Endothelial cell of umbilical vein (primary cell): ENCODE measurements at regions not wholly inside any gene's neighbourhood (a gene's known extent, or its start where the extent isn't known, plus 50 kb on each side); places are given as distances from the start of the nearest gene placed in this dataset.

Experiments
- BruUV-seq: library from RNA; stranded (reverse); fragments of 400-500 nt; replicated peaks from 2 replicates; lab custom pipeline; 2021; lab: Mats Ljungman, UMichigan
- CTCF ChIA-PET: fragments of 300-600, 350-600 bp; sonication (Branson Sonifier 250); formaldehyde crosslinking; loops from one replicate; lab custom pipeline; 2021; ENCODE audit warnings: antibody characterized with exemption, inconsistent platforms; lab: Charles Lee
- POLR2A ChIA-PET: fragments of 300-600, 350-600 bp; sonication (Branson Sonifier 250); formaldehyde crosslinking; loops from one replicate; lab custom pipeline; 2021; ENCODE audit warnings: antibody characterized with exemption, inconsistent platforms; lab: Charles Lee
- DNase-seq: peaks from one replicate; pipeline ENCODE4 v3.0.0-alpha.2; 2011; ENCODE audit warnings: low read depth, low spot score
- FAIRE-seq: peaks from 2 replicates; lab custom pipeline; 2011; peaks lifted over from hg19 to GRCh38; lab: Jason Lieb, UNC
- H2AFZ ChIP-seq: 2 replicates; pipeline ENCODE4 v1.6.0; 2012; ENCODE audit warnings: low read depth, low read length, control low read depth, inconsistent platforms
- H3K27ac ChIP-seq: 2 replicates; pipeline ENCODE4 v1.5.1; 2011; ENCODE audit warnings: low read depth, mild to moderate bottlenecking, control low read depth, low read length, moderate library complexity; ENCODE audit not compliant: insufficient read depth
- H3K27me3 ChIP-seq, 2 experiments: 2 replicates each; pipeline versions ENCODE4 v1.6.0 to v1.6.1; 2011; ENCODE audit warnings: low read length in 2 of 2, mixed read lengths in 1 of 2; ENCODE audit not compliant: control insufficient read depth in 2 of 2, insufficient read depth in 2 of 2
- H3K36me3 ChIP-seq, 2 experiments: 2 replicates in 1 of 2; 3 replicates in 1 of 2; pipeline ENCODE4 v1.5.1; 2011; ENCODE audit warnings: low read length in 2 of 2, mild to moderate bottlenecking in 1 of 2, moderate library complexity in 1 of 2; ENCODE audit not compliant: control insufficient read depth in 2 of 2, insufficient read depth in 2 of 2; ENCODE audit errors: extremely low read depth in 1 of 2
- H3K4me1 ChIP-seq: 3 replicates; pipeline ENCODE4 v1.5.1; 2011; ENCODE audit warnings: mild to moderate bottlenecking, low read length; ENCODE audit not compliant: control insufficient read depth, insufficient read depth; ENCODE audit errors: extremely low read depth
- H3K4me2 ChIP-seq: 2 replicates; pipeline ENCODE4 v1.6.1; 2011; ENCODE audit warnings: low read length, control low read depth, mixed read lengths; ENCODE audit not compliant: insufficient read depth
- H3K4me3 ChIP-seq, 3 experiments: fragments of 200-600 bp in 1 of 3; sonication (generic), shearing (Covaris generic) in 1 of 3; replicated peaks in 1 of 3; 2 replicates each; pipeline ENCODE4 v1.5.1; 2011 to 2016; ENCODE audit warnings: control low read depth in 3 of 3, low read length in 3 of 3, mild to moderate bottlenecking in 2 of 3, inconsistent platforms in 1 of 3, low read depth in 1 of 3, moderate library complexity in 1 of 3; ENCODE audit not compliant: insufficient read depth in 1 of 3
- H3K79me2 ChIP-seq: 2 replicates; pipeline ENCODE4 v1.6.0; 2012; ENCODE audit warnings: low read length, inconsistent platforms; ENCODE audit not compliant: control insufficient read depth, insufficient read depth
- H3K9ac ChIP-seq: replicated peaks from 2 replicates; pipeline ENCODE3; 2011; ENCODE audit warnings: low read length, control low read depth; ENCODE audit not compliant: insufficient read depth; ENCODE audit errors: extremely low read depth
- H3K9me1 ChIP-seq: replicated peaks from 3 replicates; pipeline ENCODE4 v1.6.0; 2011; ENCODE audit warnings: mild to moderate bottlenecking, low read length; ENCODE audit not compliant: control insufficient read depth, insufficient read depth; ENCODE audit errors: extremely low read depth
- H3K9me3 ChIP-seq: replicated peaks from 2 replicates; pipeline ENCODE4 v1.5.1; 2012; ENCODE audit warnings: low read length, inconsistent platforms; ENCODE audit not compliant: control insufficient read depth, insufficient read depth
- H4K20me1 ChIP-seq: replicated peaks from 2 replicates; pipeline ENCODE3; 2011; ENCODE audit warnings: mild to moderate bottlenecking, low read length; ENCODE audit not compliant: control insufficient read depth, insufficient read depth; ENCODE audit errors: extremely low read depth
- CTCF ChIP-seq, 2 donors: IDR thresholded peaks; 1 replicate in 1 of 2; 2 replicates in 1 of 2; pipeline ENCODE4 v1.5.1; 2011; ENCODE audit warnings: low read length in 2 of 2, mild to moderate bottlenecking in 2 of 2, moderate library complexity in 2 of 2, control low read depth in 1 of 2, inconsistent platforms in 1 of 2, low read depth in 1 of 2; ENCODE audit not compliant: insufficient read depth in 1 of 2; ENCODE audit errors: extremely low read depth in 1 of 2
- EZH2 ChIP-seq: IDR thresholded peaks from 2 replicates; pipeline ENCODE4 v1.6.1; 2012; ENCODE audit warnings: borderline replicate concordance, low read depth, mild to moderate bottlenecking, moderate library complexity, low read length, inconsistent platforms; ENCODE audit not compliant: severe bottlenecking
- FOS ChIP-seq: IDR thresholded peaks from 2 replicates; pipeline ENCODE4 v1.6.1; 2011; ENCODE audit warnings: mild to moderate bottlenecking, low read length, moderate library complexity, borderline replicate concordance; ENCODE audit not compliant: insufficient read depth
- GATA2 ChIP-seq: IDR thresholded peaks from 2 replicates; pipeline ENCODE4 v1.7.0; 2011; ENCODE audit warnings: low read depth, mild to moderate bottlenecking, moderate library complexity, mixed read lengths, low read length; ENCODE audit not compliant: insufficient read length, insufficient read depth
- JUN ChIP-seq: IDR thresholded peaks from 2 replicates; pipeline ENCODE4 v1.6.1; 2011; ENCODE audit warnings: borderline replicate concordance, low read depth; ENCODE audit not compliant: insufficient read length, insufficient read depth
- MAX ChIP-seq: IDR thresholded peaks from 2 replicates; pipeline ENCODE4 v1.6.1; 2011; ENCODE audit not compliant: insufficient read depth, insufficient read length
- MYC ChIP-seq: IDR thresholded peaks from one replicate; pipeline ENCODE4 v1.6.1; 2011; ENCODE audit warnings: mild to moderate bottlenecking, low read depth, low read length
- POLR2A ChIP-seq: IDR thresholded peaks from 2 replicates; pipeline ENCODE4 v1.6.1; 2012; ENCODE audit warnings: low read depth, mild to moderate bottlenecking, control low read depth, low read length
- POLR2AphosphoS5 ChIP-seq: IDR thresholded peaks from 2 replicates; pipeline ENCODE4 v1.6.1; 2012; ENCODE audit warnings: low read depth, mild to moderate bottlenecking, control low read depth, low read length, moderate library complexity; ENCODE audit not compliant: insufficient read depth
- dilution Hi-C: fragments of 300-500 bp; cut with MboI; formaldehyde crosslinking; loops from one replicate; pipeline ENCODE4 v1.15.0; 2019; ENCODE audit warnings: low sequenced_read_pairs; ENCODE audit not compliant: extremely low pct_ligation_motif_present
- intact Hi-C: fragments of 100-400 bp; cut with micrococcal nuclease; formaldehyde crosslinking; loops from one replicate; pipeline ENCODE4 v1.10.0; 2022

- H3K27ac ChIP-seq = no peak overlapping the region
- no peak for FAIRE-seq
These were observed 236.6 kb upstream of the FAM83B start for GRCh38 chr6:54609981-54610380.

More at GRCh38 chr6:54609981-54610380, 236.6 kb upstream of the FAM83B start:
- no peak for DNase-seq
- Histone ChIP-seq H3K9me3 (no peaks in the 10 kb centered on the region), H3K4me1 (no peaks in the 10 kb centered on the region), H3K79me2 (no peaks in the 10 kb centered on the region), H2AFZ (no peak overlapping the region), H3K9ac (no peak overlapping the region), H3K4me2 (no peak overlapping the region), H3K27me3 (no peaks in the 10 kb centered on the region), H3K36me3 (no peaks in the 10 kb centered on the region), H4K20me1 (no peaks in the 10 kb centered on the region), H3K4me3 (no peak overlapping the region), H3K9me1 (no peaks in the 10 kb centered on the region)
- ChIA-PET POLR2A (no interaction called here), CTCF (no interaction called here)
- BruUV-seq = no TSS peak
- TF ChIP-seq POLR2A (no peak), EZH2 (no peak), JUN (no peak), GATA2 (no peak), FOS (no peak), CTCF (IDR thresholded peaks at IDR 0.05; ENCODE audit: extremely low read depth in 1 of 2, insufficient read depth in 1 of 2, low read depth in 1 of 2, low read length in 2 of 2) (no peak), MAX (no peak), POLR2AphosphoS5 (no peak), MYC (no peak)
- intact Hi-C loops (no loop called here), dilution Hi-C loops (no loop called here)
